ENCODE measurements at regions not wholly inside any gene's neighbourhood (a gene's known extent, or its start where the extent isn't known, plus 50 kb on each side); places are given as distances from the start of the nearest gene placed in this dataset.

- ChIA-PET POLR2A (no interaction called here), CTCF (no interaction called here)
- no TSS peak for BruUV-seq (replicated peaks)
- no peaks in the 10 kb centered on the region for H3K36me3 ChIP-seq (ENCODE audit: control insufficient read depth, insufficient read depth, low read length)
- no peak for DNase-seq
- no peak for TF ChIP-seq CTCF (IDR thresholded peaks at IDR 0.05; ENCODE audit: insufficient read depth in 1 of 2, low read depth in 1 of 2, low read length in 1 of 2, severe bottlenecking in 1 of 2, unreplicated experiment in 1 of 2)
- H3K4me1 Mint-ChIP-seq (ENCODE audit: low read depth, unreplicated experiment), result no peaks in the 10 kb centered on the region
- H3K36me3 Mint-ChIP-seq (ENCODE audit: insufficient read depth, unreplicated experiment), result no peaks in the 10 kb centered on the region
- peaks cover 6% of the 10 kb centered on the region for H3K27me3 Mint-ChIP-seq (ENCODE audit: insufficient read depth, unreplicated experiment)
- intact Hi-C loops (cut with micrococcal nuclease; ENCODE audit: unreplicated experiment), result no loop called here
- H3K9me3 Mint-ChIP-seq (ENCODE audit: unreplicated experiment), result no peaks in the 10 kb centered on the region
- H3K27ac Mint-ChIP-seq (ENCODE audit: unreplicated experiment), result no peak overlapping the region
- H3K27me3 ChIP-seq (replicated peaks; ENCODE audit: control insufficient read depth, insufficient read depth, low read length), result no peaks in the 10 kb centered on the region
- no peaks in the 10 kb centered on the region; the same call in 1 of the 2 replicates for H3K9me3 ChIP-seq
- H3K4me3 Mint-ChIP-seq (ENCODE audit: unreplicated experiment), result no peak overlapping the region
- H3K4me1 ChIP-seq, result no peaks in the 10 kb centered on the region
- H3K4me3 ChIP-seq (ENCODE audit: low read depth, low read length), result no peak overlapping the region
Observed at GRCh38 chr13:18977857-18978256, 203.8 kb downstream of the TUBA3C start.

- no peak overlapping the region for H3K27ac Mint-ChIP-seq (ENCODE audit: unreplicated experiment)
- no peaks in the 10 kb centered on the region for H3K36me3 Mint-ChIP-seq (ENCODE audit: insufficient read depth, unreplicated experiment)
- H3K4me1 Mint-ChIP-seq (ENCODE audit: low read depth, unreplicated experiment), result no peaks in the 10 kb centered on the region
- Histone ChIP-seq H3K36me3 (ENCODE audit: control insufficient read depth, insufficient read depth, low read length) (no peaks in the 10 kb centered on the region), H3K27me3 (replicated peaks; ENCODE audit: control insufficient read depth, insufficient read depth, low read length) (no peaks in the 10 kb centered on the region), H3K9me3 (peaks cover 3% of the 10 kb centered on the region; the same call in 1 of the 2 replicates), H3K4me1 (no peaks in the 10 kb centered on the region), H3K4me3 (ENCODE audit: low read depth, low read length) (no peak overlapping the region)
- no peaks in the 10 kb centered on the region for H3K9me3 Mint-ChIP-seq (ENCODE audit: unreplicated experiment)
- CTCF ChIA-PET, result no interaction called here
- no TSS peak for BruUV-seq (replicated peaks)
- POLR2A ChIA-PET, result no interaction called here
- H3K4me3 Mint-ChIP-seq (ENCODE audit: unreplicated experiment), result no peak overlapping the region
- DNase-seq, result no peak
- H3K27me3 Mint-ChIP-seq (ENCODE audit: insufficient read depth, unreplicated experiment), result no peaks in the 10 kb centered on the region
- intact Hi-C loops (cut with micrococcal nuclease; ENCODE audit: unreplicated experiment), result no loop called here
- TF ChIP-seq CTCF (IDR thresholded peaks at IDR 0.05; ENCODE audit: insufficient read depth in 1 of 2, low read depth in 1 of 2, low read length in 1 of 2, severe bottlenecking in 1 of 2, unreplicated experiment in 1 of 2), result no peak
Observed at GRCh38 chr13:18971576-18972219, 209.9 kb downstream of the TUBA3C start.

GRCh38 chr13:18965347-18965855 is 216.2 kb downstream of the TUBA3C start:
- H3K4me3 Mint-ChIP-seq (ENCODE audit: unreplicated experiment), result no peak overlapping the region
- no peaks in the 10 kb centered on the region for H3K36me3 ChIP-seq (ENCODE audit: control insufficient read depth, insufficient read depth, low read length)
- intact Hi-C loops (cut with micrococcal nuclease; ENCODE audit: unreplicated experiment), result no loop called here
- BruUV-seq (replicated peaks), result no TSS peak
- no peaks in the 10 kb centered on the region for H3K4me1 Mint-ChIP-seq (ENCODE audit: low read depth, unreplicated experiment)
- CTCF ChIA-PET, result no interaction called here
- H3K36me3 Mint-ChIP-seq (ENCODE audit: insufficient read depth, unreplicated experiment), result no peaks in the 10 kb centered on the region
- H3K4me3 ChIP-seq (ENCODE audit: low read depth, low read length), result no peak overlapping the region
- no peaks in the 10 kb centered on the region for H3K9me3 Mint-ChIP-seq (ENCODE audit: unreplicated experiment)
- H3K4me1 ChIP-seq, result no peaks in the 10 kb centered on the region
- H3K27ac Mint-ChIP-seq (ENCODE audit: unreplicated experiment), result no peak overlapping the region
- no peaks in the 10 kb centered on the region for H3K27me3 Mint-ChIP-seq (ENCODE audit: insufficient read depth, unreplicated experiment)
- POLR2A ChIA-PET, result no interaction called here
- no peak for DNase-seq
- TF ChIP-seq CTCF (IDR thresholded peaks at IDR 0.05; ENCODE audit: insufficient read depth in 1 of 2, low read depth in 1 of 2, low read length in 1 of 2, severe bottlenecking in 1 of 2, unreplicated experiment in 1 of 2), result no peak
- H3K27me3 ChIP-seq (replicated peaks; ENCODE audit: control insufficient read depth, insufficient read depth, low read length), result no peaks in the 10 kb centered on the region
- H3K9me3 ChIP-seq, result peaks cover 2% of the 10 kb centered on the region; the same call in 1 of the 2 replicates
